ENCODE measurements at regions not wholly inside any gene's neighbourhood (a gene's known extent, or its start where the extent isn't known, plus 50 kb on each side); places are given as distances from the start of the nearest gene placed in this dataset.

- no peak for TF ChIP-seq ARNT (IDR thresholded peaks at IDR 0.05)
- no peak for TF ChIP-seq TARDBP (IDR thresholded peaks at IDR 0.05)
- no peak for TF ChIP-seq BHLHE40 (IDR thresholded peaks at IDR 0.05; ENCODE audit: borderline replicate concordance)
- TF ChIP-seq FOXM1 (IDR thresholded peaks at IDR 0.05; ENCODE audit: borderline replicate concordance), result no peak
- TF ChIP-seq L3MBTL2 (conservative IDR thresholded peaks at IDR 0.05), result no peak
Measured at GRCh38 chr1:222247811-222248310, 300.0 kb downstream of the HHIPL2 start.
